Adrenal gland (tissue), 9 donors: ENCODE measurements at regions not wholly inside any gene's neighbourhood (a gene's known extent, or its start where the extent isn't known, plus 50 kb on each side); places are given as distances from the start of the nearest gene placed in this dataset.

Source experiments
- DNase-seq, 7 donors: peaks; one replicate each; pipeline ENCODE4 v3.0.0-alpha.2; 2019 to 2020
- H3K27ac ChIP-seq, 5 donors: fragments of 200-600 bp; sonication (generic) in 4 of 5; 1 replicate in 3 of 5; 2 replicates in 2 of 5; pipeline versions ENCODE4 v1.5.1 to v1.8.0; 2016 to 2020; ENCODE audit warnings: mild to moderate bottlenecking in 1 of 5
- H3K27me3 ChIP-seq: fragments of 200-600 bp; 2 replicates; pipeline ENCODE4 v1.8.0; 2021
- H3K36me3 ChIP-seq, 2 donors: fragments of 200-600 bp; replicated peaks in 1 of 2; 1 replicate in 1 of 2; 2 replicates in 1 of 2; pipeline versions ENCODE4 v1.5.1 to v1.8.0; 2018 to 2022
- H3K4me1 ChIP-seq, 2 donors: fragments of 200-600 bp; replicated peaks in 1 of 2; 1 replicate in 1 of 2; 2 replicates in 1 of 2; pipeline versions ENCODE4 v1.5.1 to v1.8.0; 2018 to 2021
- H3K4me3 ChIP-seq, 4 donors: fragments of 200-600 bp; sonication (generic) in 3 of 4; one replicate each; pipeline ENCODE4 v1.5.1; 2016 to 2018
- H3K9me3 ChIP-seq, 3 donors: fragments of 200-600 bp; sonication (generic) in 1 of 3; replicated peaks in 1 of 3; 1 replicate in 2 of 3; 2 replicates in 1 of 3; pipeline versions ENCODE4 v1.5.1 to v1.8.0; 2016 to 2021
- POLR2A ChIP-seq, 2 donors: fragments of 450-650 bp; IDR thresholded peaks; one replicate each; pipeline ENCODE4 v1.6.1; 2017; ENCODE audit warnings: antibody characterized with exemption in 2 of 2, mild to moderate bottlenecking in 2 of 2, moderate library complexity in 1 of 2
- WGBS, 4 donors: extraction: QIAGEN DNeasy Blood & Tissue Kit in 2 of 4; methylation state at CpG; one replicate each; pipeline versions ENCODE4 v1.1.5 to v1.1.7; 2013 to 2017; 5-methylcytosine and 5-hydroxymethylcytosine counted together
- intact Hi-C, 2 donors: fragments of 100-400 bp; cut with DNase I; formaldehyde crosslinking; loops; one replicate each; pipeline versions ENCODE4 v1.14.1 to v1.15.0; 2022 to 2023
- TF ChIP-seq, protein P1 (sequence below), 6 experiments: fragments of 450-650 bp in 4 of 6; fragments of 200-600 bp in 2 of 6; sonication (generic) in 1 of 6; IDR thresholded peaks; 1 replicate in 5 of 6; 2 replicates in 1 of 6; pipeline versions ENCODE4 v1.5.1 to v1.8.0; 2016 to 2021; ENCODE audit warnings: antibody characterized with exemption in 6 of 6, mild to moderate bottlenecking in 2 of 6, moderate library complexity in 1 of 6
- donor health status: healthy with polysubstance abuse.
- donor health status: Bipolar disorder and iron deficiency.
- donor health status: DM: yes; HTN: yes; CAD: no.
- donor health status: DM: no; HTN: no; CAD: no.
- donor health status: DM: no; HTN: no; CAD: no.

DNA sequence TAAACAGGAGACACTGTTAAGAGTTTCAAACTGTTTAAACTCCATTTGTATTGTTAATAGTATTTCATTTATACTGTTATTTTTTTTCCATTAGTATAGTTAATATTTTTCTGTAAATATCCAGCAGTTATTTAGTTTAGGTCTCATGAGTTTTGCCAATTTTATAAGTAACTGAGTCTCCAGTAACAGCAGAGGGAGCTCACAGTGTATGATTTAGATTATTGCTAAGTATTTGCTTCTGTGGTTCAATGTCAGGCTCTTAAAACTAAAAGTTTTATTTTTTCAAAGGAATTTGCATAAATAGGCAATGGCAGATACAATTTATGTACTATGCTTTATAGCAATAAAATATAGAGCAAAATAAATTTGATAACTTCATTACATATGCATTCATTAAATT lies 209.7 kb downstream of the ATXN7L3B start:
- no peak for DNase-seq
- intact Hi-C loops: no loop called here
- TF ChIP-seq POLR2A (IDR thresholded peaks at IDR 0.05): no peak
- TF ChIP-seq, protein P1, sequence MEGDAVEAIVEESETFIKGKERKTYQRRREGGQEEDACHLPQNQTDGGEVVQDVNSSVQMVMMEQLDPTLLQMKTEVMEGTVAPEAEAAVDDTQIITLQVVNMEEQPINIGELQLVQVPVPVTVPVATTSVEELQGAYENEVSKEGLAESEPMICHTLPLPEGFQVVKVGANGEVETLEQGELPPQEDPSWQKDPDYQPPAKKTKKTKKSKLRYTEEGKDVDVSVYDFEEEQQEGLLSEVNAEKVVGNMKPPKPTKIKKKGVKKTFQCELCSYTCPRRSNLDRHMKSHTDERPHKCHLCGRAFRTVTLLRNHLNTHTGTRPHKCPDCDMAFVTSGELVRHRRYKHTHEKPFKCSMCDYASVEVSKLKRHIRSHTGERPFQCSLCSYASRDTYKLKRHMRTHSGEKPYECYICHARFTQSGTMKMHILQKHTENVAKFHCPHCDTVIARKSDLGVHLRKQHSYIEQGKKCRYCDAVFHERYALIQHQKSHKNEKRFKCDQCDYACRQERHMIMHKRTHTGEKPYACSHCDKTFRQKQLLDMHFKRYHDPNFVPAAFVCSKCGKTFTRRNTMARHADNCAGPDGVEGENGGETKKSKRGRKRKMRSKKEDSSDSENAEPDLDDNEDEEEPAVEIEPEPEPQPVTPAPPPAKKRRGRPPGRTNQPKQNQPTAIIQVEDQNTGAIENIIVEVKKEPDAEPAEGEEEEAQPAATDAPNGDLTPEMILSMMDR (IDR thresholded peaks at IDR 0.05): no peak
- no peaks in the 10 kb centered on the region for H3K9me3 ChIP-seq
- H3K4me3 ChIP-seq: no peak overlapping the region
- no peak overlapping the region for H3K27ac ChIP-seq
- no peaks in the 10 kb centered on the region for H3K27me3 ChIP-seq
- no peaks in the 10 kb centered on the region for H3K36me3 ChIP-seq
- H3K4me1 ChIP-seq: no peaks in the 10 kb centered on the region

DNA sequence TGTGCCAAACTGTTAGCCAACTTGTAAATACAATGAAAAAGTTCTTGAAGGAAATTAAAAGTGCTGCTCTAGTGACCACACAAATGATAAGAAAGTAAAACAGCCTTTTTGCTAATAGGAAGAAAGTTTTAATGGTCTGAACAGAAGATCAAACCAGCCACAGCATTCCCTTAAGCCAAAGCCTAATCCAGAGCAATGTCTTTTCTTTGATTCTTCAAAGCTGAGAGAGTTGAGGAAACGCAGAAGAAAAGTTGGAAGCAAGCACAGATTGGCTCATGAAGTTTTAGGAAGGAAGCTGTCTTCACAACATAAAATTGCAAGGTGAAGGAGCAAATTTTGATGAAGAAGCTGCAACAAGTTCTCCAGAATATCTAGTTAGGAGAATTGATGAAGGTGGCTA lies 213.8 kb downstream of the ATXN7L3B start:
- intact Hi-C loops: no loop called here
- WGBS, 4 donors: 84 to 88% (median 85%) methylated on average over 1 of the region's 1 CpG

DNA sequence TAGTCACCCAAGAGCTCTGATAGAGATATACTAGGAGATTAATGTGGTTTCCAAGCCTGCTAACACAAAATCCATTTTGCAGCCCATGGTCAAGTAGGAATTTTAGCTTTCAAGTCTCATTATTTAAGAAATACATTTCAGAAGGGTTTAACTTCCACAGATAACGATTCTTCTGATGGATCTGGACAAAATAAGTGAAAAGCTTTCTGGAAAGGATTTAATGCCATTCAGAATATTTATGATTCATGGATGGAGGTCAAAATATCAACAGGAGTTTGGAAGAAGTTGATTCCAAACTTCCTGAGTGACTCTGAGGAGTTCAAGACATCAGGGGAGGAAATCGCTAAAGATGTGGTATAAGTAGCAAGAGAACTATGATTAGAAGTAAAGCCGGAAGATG lies 214.6 kb downstream of the ATXN7L3B start:
- 79 to 80% (median 79%) methylated on average over 3 of the region's 3 CpGs for WGBS, 4 donors
- no peak overlapping the region for H3K4me3 ChIP-seq
- DNase-seq: no peak

More for the DNA sequence above, 213.8 kb downstream of the ATXN7L3B start:
- no peaks in the 10 kb centered on the region for H3K9me3 ChIP-seq
- no peak overlapping the region for H3K4me3 ChIP-seq
- no peak overlapping the region for H3K27ac ChIP-seq
- H3K27me3 ChIP-seq: no peaks in the 10 kb centered on the region
- no peaks in the 10 kb centered on the region for H3K36me3 ChIP-seq
- DNase-seq: no peak
- H3K4me1 ChIP-seq: no peaks in the 10 kb centered on the region
- no peak for TF ChIP-seq POLR2A (IDR thresholded peaks at IDR 0.05)
- TF ChIP-seq, protein P1 (IDR thresholded peaks at IDR 0.05): no peak

DNA sequence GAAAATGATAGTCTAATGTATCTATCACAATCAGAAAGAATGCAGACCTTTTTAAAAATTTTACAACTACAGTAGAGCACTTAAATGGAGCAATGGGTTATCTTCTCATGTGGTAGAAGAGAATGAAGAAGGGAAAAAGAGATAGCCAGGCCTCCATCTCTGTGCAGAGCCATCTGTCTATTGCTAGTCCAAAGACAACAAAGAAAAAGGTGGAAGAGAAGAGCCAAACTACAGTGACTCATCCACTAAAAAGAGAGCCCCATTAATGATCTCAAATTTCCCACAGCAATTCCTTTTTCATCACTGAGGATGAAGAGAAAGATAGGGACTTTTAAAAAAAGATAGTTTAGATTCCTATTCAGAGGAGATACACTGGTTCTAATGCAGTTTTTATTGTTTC lies 232.9 kb downstream of the ATXN7L3B start:
- TF ChIP-seq, protein P1 (IDR thresholded peaks at IDR 0.05): no peak
- no peak for TF ChIP-seq POLR2A (IDR thresholded peaks at IDR 0.05)
- intact Hi-C loops: no loop called here
- no peaks in the 10 kb centered on the region for H3K36me3 ChIP-seq
- DNase-seq: no peak
- H3K4me3 ChIP-seq: no peak overlapping the region
- no peaks in the 10 kb centered on the region for H3K9me3 ChIP-seq
- no peaks in the 10 kb centered on the region for H3K27me3 ChIP-seq
- no peak overlapping the region for H3K27ac ChIP-seq
- H3K4me1 ChIP-seq: no peaks in the 10 kb centered on the region

More for the DNA sequence above, 214.6 kb downstream of the ATXN7L3B start:
- no peaks in the 10 kb centered on the region for H3K36me3 ChIP-seq
- H3K27ac ChIP-seq: no peak overlapping the region
- no peaks in the 10 kb centered on the region for H3K9me3 ChIP-seq
- intact Hi-C loops: no loop called here
- H3K27me3 ChIP-seq: no peaks in the 10 kb centered on the region
- no peaks in the 10 kb centered on the region for H3K4me1 ChIP-seq
- TF ChIP-seq POLR2A (IDR thresholded peaks at IDR 0.05): no peak
- TF ChIP-seq, protein P1 (IDR thresholded peaks at IDR 0.05): no peak
